GM12864 (cell line): ENCODE measurements at regions not wholly inside any gene's neighbourhood (a gene's known extent, or its start where the extent isn't known, plus 50 kb on each side); places are given as distances from the start of the nearest gene placed in this dataset.

Source experiments
- DNase-seq: peaks from one replicate; pipeline ENCODE4 v3.0.0-alpha.2; 2011; ENCODE audit warnings: low read depth
- H3K4me3 ChIP-seq: 2 replicates; pipeline ENCODE4 v1.5.1; 2011; ENCODE audit warnings: mild to moderate bottlenecking, low read depth, low read length, control low read depth
- TF ChIP-seq, protein P1 (sequence below): IDR thresholded peaks from 2 replicates; pipeline ENCODE4 v1.5.1; 2011; ENCODE audit warnings: low read depth, mild to moderate bottlenecking, moderate library complexity, low read length, control low read depth, inconsistent platforms; ENCODE audit errors: missing control alignments

DNA sequence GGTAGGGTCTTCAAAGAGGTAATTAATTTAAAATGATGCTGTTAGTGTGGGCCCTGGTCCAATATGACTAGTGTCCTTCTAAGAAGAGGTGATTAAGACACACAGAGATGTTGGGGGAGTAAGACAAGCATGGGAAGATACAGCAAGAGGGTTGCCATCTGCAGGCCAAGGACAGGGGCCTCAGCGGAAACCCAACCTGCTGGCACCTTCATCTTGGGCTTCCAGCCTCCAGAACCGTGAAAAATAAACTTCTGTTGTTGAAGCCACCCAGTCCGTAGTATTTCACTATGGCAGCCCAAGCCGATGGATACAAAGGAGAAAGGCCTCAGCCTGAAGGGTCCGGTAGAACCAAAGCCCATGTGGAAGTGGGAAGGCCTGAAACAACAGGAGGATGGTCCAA is 161.7 kb upstream of the UBE2E1 start:
- TF ChIP-seq, protein P1, sequence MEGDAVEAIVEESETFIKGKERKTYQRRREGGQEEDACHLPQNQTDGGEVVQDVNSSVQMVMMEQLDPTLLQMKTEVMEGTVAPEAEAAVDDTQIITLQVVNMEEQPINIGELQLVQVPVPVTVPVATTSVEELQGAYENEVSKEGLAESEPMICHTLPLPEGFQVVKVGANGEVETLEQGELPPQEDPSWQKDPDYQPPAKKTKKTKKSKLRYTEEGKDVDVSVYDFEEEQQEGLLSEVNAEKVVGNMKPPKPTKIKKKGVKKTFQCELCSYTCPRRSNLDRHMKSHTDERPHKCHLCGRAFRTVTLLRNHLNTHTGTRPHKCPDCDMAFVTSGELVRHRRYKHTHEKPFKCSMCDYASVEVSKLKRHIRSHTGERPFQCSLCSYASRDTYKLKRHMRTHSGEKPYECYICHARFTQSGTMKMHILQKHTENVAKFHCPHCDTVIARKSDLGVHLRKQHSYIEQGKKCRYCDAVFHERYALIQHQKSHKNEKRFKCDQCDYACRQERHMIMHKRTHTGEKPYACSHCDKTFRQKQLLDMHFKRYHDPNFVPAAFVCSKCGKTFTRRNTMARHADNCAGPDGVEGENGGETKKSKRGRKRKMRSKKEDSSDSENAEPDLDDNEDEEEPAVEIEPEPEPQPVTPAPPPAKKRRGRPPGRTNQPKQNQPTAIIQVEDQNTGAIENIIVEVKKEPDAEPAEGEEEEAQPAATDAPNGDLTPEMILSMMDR, result no peak
- H3K4me3 ChIP-seq, result no peak overlapping the region
- no peak for DNase-seq

DNA sequence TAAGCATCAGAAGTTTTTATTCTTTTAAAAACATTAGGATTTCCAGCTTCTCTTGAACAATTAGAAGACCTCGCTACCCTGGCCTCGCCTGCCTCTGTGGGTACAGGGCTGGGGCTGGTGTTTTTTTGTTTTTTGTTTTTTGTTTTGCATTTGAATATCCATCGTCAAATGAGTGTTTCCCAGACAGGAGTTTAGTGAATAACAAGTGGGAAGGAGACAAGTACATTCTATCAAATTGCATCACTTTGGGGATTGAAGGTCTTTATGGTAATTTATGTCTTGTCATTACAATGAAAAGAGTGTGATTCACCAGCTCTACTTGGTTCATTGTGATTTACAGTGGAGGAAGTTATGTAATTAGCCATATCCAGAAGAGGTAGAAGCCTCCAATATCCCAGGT is 161.1 kb upstream of the UBE2E1 start:
- TF ChIP-seq, protein P1, result no peak
- no peak overlapping the region for H3K4me3 ChIP-seq
- no peak for DNase-seq

DNA sequence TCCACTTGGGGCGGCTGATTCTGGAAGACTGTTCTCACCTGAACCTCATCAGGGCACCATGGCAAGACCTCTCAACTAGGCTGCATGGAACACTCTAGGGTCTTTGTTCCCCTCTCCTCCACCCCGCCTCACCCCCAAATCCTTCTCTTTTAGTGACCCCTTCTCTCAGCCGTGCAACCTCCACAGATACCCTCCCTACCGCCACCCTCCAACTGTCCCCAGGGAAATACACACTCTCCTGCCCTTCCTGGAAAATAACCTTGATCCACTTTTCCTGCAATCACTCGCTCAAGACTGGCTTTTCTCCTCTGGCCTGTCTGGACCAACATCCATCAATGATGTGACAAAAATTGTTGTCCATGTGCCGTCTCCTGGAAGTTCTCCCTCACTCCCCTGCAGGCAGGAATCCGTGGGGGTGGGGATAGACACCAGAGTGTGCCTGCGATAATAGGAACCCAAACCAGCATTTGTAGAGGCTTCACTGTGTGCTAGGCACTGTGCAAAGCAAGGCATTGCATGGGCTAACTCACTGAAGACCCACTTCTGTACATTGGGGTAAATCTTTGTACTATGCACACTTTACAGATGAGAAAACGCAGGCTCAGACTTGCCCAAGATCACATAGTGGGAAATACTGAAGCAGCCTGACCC is 160.1 kb upstream of the UBE2E1 start:
- H3K4me3 ChIP-seq, result no peak overlapping the region
- DNase-seq, result no peak
- TF ChIP-seq, protein P1, result no peak

DNA sequence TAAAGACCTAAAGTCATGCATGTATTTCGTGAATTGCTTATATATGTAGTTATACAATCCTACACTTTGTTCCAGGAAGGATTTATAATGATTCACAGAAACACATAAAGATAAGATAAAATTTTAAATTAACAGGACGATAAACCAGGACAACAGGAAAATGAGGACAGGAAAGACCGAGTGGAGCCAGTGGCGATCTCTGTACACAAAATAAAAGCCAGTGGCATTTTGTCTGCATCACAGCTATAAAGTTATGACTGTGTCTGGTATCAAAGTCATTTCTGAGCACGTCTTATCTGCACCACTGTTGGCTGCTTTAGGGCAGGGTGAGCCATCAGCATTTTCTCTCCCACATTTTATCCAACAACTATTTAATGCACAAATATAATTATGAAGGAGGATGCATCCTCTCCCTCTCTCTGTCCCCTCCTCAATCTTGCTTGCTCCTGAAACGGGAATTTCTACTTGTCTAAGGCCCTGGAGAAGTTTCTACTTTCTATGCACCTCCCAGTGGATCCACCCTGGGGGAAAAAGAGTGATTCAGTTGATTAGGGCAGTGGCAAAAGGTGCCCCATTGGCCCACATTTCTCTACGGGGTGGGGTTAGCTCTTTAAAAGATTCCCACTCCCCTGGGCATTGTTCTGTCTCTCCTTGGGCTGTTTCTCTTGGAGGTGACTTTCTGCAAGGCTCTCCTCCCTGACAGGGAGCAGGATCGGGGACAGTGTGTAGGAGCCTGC is 159.4 kb upstream of the UBE2E1 start:
- DNase-seq, result no peak
- H3K4me3 ChIP-seq, result no peak overlapping the region
- TF ChIP-seq, protein P1, result no peak

DNA sequence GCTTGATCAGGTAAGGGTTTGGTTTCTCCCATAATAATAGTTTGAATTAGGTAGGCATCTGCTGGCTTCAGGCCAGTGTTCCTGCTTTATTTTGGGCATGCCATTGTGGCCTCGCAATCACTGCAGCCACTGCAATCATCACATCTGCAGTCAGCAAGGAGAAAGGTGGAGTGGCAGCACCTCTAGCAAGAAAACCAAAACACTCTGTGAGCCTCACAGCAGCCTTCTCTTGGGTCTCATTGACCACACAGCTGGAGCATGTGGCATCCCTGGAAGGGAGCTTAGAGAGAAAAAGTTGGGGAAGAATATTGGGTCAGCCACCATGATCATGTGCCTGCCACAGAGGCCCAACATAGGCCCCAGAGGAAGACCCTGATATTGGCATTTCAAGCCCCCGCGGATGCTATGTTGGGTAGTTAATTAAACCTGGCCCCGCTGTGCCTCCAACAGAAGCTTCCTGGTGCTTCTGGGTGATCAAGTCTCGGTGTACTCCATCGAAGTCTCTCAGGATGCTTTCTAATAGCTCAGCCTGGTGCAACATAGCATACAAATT is 158.0 kb upstream of the UBE2E1 start:
- TF ChIP-seq, protein P1, result no peak
- H3K4me3 ChIP-seq, result no peak overlapping the region
- DNase-seq, result no peak

DNA sequence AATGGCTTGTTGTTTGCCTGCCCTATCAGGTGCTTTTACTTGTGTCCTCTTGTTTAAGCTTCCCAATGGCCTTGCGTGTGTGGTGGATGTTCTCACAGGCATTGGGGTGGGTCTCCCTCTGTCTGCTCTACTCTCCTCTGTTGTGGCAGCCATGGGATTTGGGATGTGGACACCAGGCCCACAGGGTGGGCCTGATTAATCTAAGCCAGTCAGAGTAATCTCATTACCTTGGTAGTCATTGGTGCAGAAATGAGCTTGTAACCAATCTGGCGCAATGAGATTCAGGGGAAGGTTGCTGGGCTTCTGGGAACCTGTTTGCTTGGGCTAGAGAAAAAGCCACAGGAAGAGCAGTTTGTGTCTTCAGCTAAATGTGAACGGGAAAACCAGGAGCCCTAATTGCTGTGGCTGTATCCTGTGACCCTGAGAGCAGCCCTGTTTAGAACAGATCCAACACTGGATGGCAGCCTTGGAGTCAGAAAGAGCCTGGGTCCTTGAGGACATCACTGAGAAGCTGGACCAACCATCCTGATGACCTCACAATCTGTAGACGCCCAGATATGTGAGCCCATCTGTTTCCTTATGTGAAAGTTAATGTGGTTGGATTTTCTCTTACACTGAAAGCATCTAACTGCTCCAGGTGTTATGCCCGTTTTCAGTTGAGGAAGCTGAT is 157.3 kb upstream of the UBE2E1 start:
- TF ChIP-seq, protein P1, result no peak
- no peak for DNase-seq
- no peak overlapping the region for H3K4me3 ChIP-seq
